Liver (tissue), 8 donors: ENCODE measurements at regions not wholly inside any gene's neighbourhood (a gene's known extent, or its start where the extent isn't known, plus 50 kb on each side); places are given as distances from the start of the nearest gene placed in this dataset.
A peak's percentile ranks its signal among the peaks of the same experiment; 100 is the strongest.

Source experiments
- DNase-seq: peaks from one replicate; pipeline ENCODE4 v3.0.0-alpha.2; 2017; ENCODE audit warnings: low spot score
- H3K27ac ChIP-seq, 2 donors: one replicate each; pipeline ENCODE4 v1.7.0; 2013; ENCODE audit warnings: inconsistent platforms in 2 of 2, low read length in 2 of 2, control low read depth in 1 of 2, low read depth in 1 of 2, mild to moderate bottlenecking in 1 of 2
- H3K27me3 ChIP-seq, 4 donors: one replicate each; pipeline versions ENCODE4 v1.6.1 to v1.7.0; 2013; ENCODE audit warnings: low read length in 3 of 4, inconsistent platforms in 1 of 4, mild to moderate bottlenecking in 1 of 4, moderate library complexity in 1 of 4; ENCODE audit not compliant: control insufficient read depth in 4 of 4, insufficient read depth in 4 of 4
- H3K36me3 ChIP-seq, 4 donors: one replicate each; pipeline versions ENCODE4 v1.6.1 to v1.7.0; 2013; ENCODE audit warnings: low read length in 3 of 4, mild to moderate bottlenecking in 3 of 4, low read depth in 1 of 4, moderate library complexity in 1 of 4; ENCODE audit not compliant: control insufficient read depth in 4 of 4, insufficient read depth in 3 of 4
- H3K4me1 ChIP-seq, 4 donors: one replicate each; pipeline versions ENCODE4 v1.6.1 to v1.7.0; 2013; ENCODE audit warnings: low read length in 3 of 4, mild to moderate bottlenecking in 3 of 4, moderate library complexity in 1 of 4; ENCODE audit not compliant: control insufficient read depth in 4 of 4, insufficient read depth in 4 of 4
- H3K4me3 ChIP-seq, 3 donors: one replicate each; pipeline versions ENCODE4 v1.6.1 to v1.7.0; 2013; ENCODE audit warnings: low read length in 3 of 3, control low read depth in 1 of 3, low read depth in 1 of 3, mild to moderate bottlenecking in 1 of 3
- H3K9ac ChIP-seq, 2 donors: one replicate each; pipeline ENCODE4 v1.7.0; 2013; ENCODE audit warnings: low read length in 2 of 2, mild to moderate bottlenecking in 2 of 2, moderate library complexity in 2 of 2, control low read depth in 1 of 2, low read depth in 1 of 2
- H3K9me3 ChIP-seq, 4 donors: one replicate each; pipeline versions ENCODE4 v1.6.1 to v1.7.0; 2013; ENCODE audit warnings: low read length in 3 of 4; ENCODE audit not compliant: control insufficient read depth in 4 of 4
- EGR1 ChIP-seq, 2 donors: IDR thresholded peaks; 2 replicates each; pipeline ENCODE4 v1.6.1; 2016 to 2018; ENCODE audit warnings: antibody characterized with exemption in 2 of 2, low read depth in 2 of 2
- FOXA2 ChIP-seq: IDR thresholded peaks from 2 replicates; pipeline ENCODE4 v1.6.1; 2016; ENCODE audit warnings: antibody characterized with exemption
- GABPA ChIP-seq, 2 donors: IDR thresholded peaks in 1 of 2; conservative IDR thresholded peaks in 1 of 2; 2 replicates each; pipeline ENCODE4 v1.6.1; 2016; ENCODE audit warnings: antibody characterized with exemption in 2 of 2, mild to moderate bottlenecking in 1 of 2, moderate library complexity in 1 of 2
- HNF4A ChIP-seq, 2 donors: conservative IDR thresholded peaks; 2 replicates each; pipeline ENCODE4 v1.6.1; 2016; ENCODE audit warnings: antibody characterized with exemption in 2 of 2, mild to moderate bottlenecking in 2 of 2
- NR2F2 ChIP-seq: IDR thresholded peaks from 2 replicates; pipeline ENCODE4 v1.6.1; 2016; ENCODE audit warnings: antibody characterized with exemption
- RAD21 ChIP-seq, 2 donors: IDR thresholded peaks; 2 replicates each; pipeline ENCODE4 v1.6.1; 2016; ENCODE audit warnings: antibody characterized with exemption in 2 of 2, mild to moderate bottlenecking in 2 of 2
- RXRA ChIP-seq, 2 donors: IDR thresholded peaks; 2 replicates each; pipeline ENCODE4 v1.6.1; 2017 to 2018; ENCODE audit warnings: antibody characterized with exemption in 2 of 2, mild to moderate bottlenecking in 1 of 2
- SP1 ChIP-seq: IDR thresholded peaks from 2 replicates; pipeline ENCODE4 v1.6.1; 2018; ENCODE audit warnings: antibody characterized with exemption, mild to moderate bottlenecking
- YY1 ChIP-seq: IDR thresholded peaks from 2 replicates; pipeline ENCODE4 v1.6.1; 2016; ENCODE audit warnings: antibody characterized with exemption, mild to moderate bottlenecking
- whole genome bisulfite sequencing: extraction: QIAGEN DNeasy Blood & Tissue Kit; methylation state at CpG from one replicate; pipeline ENCODE4 v1.1.7; 2013; 5-methylcytosine and 5-hydroxymethylcytosine counted together
- TF ChIP-seq, protein P1 (sequence below): IDR thresholded peaks from 2 replicates; pipeline ENCODE4 v1.6.1; 2016; ENCODE audit warnings: antibody characterized with exemption, mild to moderate bottlenecking
- TF ChIP-seq, protein P2 (sequence below): fragments of 150-350 bp; IDR thresholded peaks from 2 replicates; pipeline ENCODE4 v1.5.1; 2017; ENCODE audit warnings: improper control_type of control experiment, low read depth, low read length; ENCODE audit not compliant: missing input control
- TF ChIP-seq, protein P3 (sequence below): IDR thresholded peaks from 2 replicates; pipeline ENCODE4 v1.6.1; 2016; ENCODE audit warnings: antibody characterized with exemption
- TF ChIP-seq, protein P4 (sequence below): IDR thresholded peaks from 2 replicates; pipeline ENCODE4 v1.6.1; 2016; ENCODE audit warnings: antibody characterized with exemption
- TF ChIP-seq, protein P5 (sequence below): IDR thresholded peaks from 2 replicates; pipeline ENCODE4 v1.6.1; 2016; ENCODE audit warnings: antibody characterized with exemption
- donor health status: healthy.
- donor health status: healthy.
- donor health status: healthy.
- donor health status: healthy.
- donor health status: healthy.

DNA sequence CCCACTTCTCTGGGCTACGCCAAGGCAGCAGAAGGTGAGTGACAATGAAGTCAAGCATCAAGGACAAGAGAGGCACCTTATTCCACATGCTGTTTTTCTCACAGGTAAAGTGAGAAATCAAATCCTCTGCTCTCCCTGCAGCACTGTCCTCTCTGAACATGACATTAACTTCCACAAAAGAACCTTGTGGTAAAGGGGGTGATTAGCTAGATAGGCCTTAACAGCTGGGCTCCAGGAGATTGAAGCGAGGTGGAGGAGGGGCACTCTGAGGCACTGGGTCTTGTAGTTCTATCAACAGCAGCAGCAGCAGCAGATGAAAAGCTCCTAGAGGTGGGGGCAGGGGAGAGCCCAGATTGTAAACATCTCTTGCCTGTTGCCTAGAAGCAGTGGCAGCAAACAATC, 96.8 kb upstream of the CXXC4 start (continued):
- TF ChIP-seq, protein P1, sequence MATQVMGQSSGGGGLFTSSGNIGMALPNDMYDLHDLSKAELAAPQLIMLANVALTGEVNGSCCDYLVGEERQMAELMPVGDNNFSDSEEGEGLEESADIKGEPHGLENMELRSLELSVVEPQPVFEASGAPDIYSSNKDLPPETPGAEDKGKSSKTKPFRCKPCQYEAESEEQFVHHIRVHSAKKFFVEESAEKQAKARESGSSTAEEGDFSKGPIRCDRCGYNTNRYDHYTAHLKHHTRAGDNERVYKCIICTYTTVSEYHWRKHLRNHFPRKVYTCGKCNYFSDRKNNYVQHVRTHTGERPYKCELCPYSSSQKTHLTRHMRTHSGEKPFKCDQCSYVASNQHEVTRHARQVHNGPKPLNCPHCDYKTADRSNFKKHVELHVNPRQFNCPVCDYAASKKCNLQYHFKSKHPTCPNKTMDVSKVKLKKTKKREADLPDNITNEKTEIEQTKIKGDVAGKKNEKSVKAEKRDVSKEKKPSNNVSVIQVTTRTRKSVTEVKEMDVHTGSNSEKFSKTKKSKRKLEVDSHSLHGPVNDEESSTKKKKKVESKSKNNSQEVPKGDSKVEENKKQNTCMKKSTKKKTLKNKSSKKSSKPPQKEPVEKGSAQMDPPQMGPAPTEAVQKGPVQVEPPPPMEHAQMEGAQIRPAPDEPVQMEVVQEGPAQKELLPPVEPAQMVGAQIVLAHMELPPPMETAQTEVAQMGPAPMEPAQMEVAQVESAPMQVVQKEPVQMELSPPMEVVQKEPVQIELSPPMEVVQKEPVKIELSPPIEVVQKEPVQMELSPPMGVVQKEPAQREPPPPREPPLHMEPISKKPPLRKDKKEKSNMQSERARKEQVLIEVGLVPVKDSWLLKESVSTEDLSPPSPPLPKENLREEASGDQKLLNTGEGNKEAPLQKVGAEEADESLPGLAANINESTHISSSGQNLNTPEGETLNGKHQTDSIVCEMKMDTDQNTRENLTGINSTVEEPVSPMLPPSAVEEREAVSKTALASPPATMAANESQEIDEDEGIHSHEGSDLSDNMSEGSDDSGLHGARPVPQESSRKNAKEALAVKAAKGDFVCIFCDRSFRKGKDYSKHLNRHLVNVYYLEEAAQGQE: no peak
- TF ChIP-seq EGR1 (IDR thresholded peaks at IDR 0.05; ENCODE audit: low read depth in 2 of 2): no peak
- no peak for TF ChIP-seq HNF4A (conservative IDR thresholded peaks at IDR 0.05)
- TF ChIP-seq YY1: no peak

DNA sequence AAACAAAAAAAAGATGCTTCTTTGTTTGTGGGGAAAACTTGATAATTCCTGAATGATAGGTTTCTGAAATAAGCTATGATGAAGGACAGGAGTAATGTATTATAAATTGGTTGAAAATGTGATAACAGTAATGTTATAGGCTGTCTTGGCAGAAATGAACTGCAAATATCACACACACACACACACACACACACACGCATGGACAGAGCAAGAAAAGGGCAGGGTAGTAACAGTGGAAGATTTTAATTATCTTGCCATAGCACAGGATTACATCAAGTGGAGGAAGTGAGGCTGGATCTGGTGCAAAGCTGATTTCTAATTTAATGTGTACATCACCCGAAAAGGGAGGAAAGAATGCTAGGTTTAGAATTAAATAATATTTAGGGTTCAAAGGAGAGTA, 97.5 kb upstream of the CXXC4 start:
- WGBS: 79% methylated on average over 2 of the region's 2 CpGs
- Histone ChIP-seq H3K9me3 (no peaks in the 10 kb centered on the region), H3K9ac (no peak overlapping the region), H3K27ac (no peak overlapping the region), H3K27me3 (no peaks in the 10 kb centered on the region), H3K36me3 (no peaks in the 10 kb centered on the region), H3K4me3 (no peak overlapping the region), H3K4me1 (peaks cover 0 to 2% (median under 1%) of the 10 kb centered on the region in 4 donors)
- no peak for DNase-seq
- TF ChIP-seq HNF4A (conservative IDR thresholded peaks at IDR 0.05): no peak
- TF ChIP-seq, protein P2, sequence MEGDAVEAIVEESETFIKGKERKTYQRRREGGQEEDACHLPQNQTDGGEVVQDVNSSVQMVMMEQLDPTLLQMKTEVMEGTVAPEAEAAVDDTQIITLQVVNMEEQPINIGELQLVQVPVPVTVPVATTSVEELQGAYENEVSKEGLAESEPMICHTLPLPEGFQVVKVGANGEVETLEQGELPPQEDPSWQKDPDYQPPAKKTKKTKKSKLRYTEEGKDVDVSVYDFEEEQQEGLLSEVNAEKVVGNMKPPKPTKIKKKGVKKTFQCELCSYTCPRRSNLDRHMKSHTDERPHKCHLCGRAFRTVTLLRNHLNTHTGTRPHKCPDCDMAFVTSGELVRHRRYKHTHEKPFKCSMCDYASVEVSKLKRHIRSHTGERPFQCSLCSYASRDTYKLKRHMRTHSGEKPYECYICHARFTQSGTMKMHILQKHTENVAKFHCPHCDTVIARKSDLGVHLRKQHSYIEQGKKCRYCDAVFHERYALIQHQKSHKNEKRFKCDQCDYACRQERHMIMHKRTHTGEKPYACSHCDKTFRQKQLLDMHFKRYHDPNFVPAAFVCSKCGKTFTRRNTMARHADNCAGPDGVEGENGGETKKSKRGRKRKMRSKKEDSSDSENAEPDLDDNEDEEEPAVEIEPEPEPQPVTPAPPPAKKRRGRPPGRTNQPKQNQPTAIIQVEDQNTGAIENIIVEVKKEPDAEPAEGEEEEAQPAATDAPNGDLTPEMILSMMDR: no peak
- TF ChIP-seq FOXA2: no peak
- TF ChIP-seq RXRA (IDR thresholded peaks at IDR 0.05): no peak
- no peak for TF ChIP-seq GABPA (IDR thresholded peaks at IDR 0.05 in 1 of 2, conservative IDR thresholded peaks at IDR 0.05 in 1 of 2)

DNA sequence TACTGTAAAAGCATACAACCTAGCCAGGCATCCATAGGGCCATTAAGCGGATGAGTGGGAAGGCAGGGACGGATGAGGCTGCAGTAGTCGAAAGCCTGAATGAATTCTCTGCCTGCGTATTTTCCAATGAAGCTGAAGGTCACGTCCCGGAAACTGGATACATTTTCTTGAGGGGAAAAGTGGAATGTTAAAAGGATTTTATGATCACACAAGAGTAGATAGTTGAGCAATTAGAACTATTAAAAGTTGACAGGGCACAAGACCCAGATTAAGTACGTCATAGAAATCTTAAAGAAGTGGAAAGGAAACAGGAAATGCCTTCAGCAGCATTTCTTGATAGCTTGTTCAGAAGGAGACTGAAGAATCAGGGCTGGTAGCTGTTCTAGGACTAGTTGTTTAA, 98.3 kb upstream of the CXXC4 start:
- DNase-seq: no peak
- no peaks in the 10 kb centered on the region for H3K27me3 ChIP-seq
- no peak overlapping the region for H3K4me3 ChIP-seq
- H3K4me1 ChIP-seq: peaks cover 0 to 2% (median under 1%) of the 10 kb centered on the region in 4 donors
- no peaks in the 10 kb centered on the region for H3K9me3 ChIP-seq
- H3K27ac ChIP-seq: no peak overlapping the region
- no peak overlapping the region for H3K9ac ChIP-seq
- H3K36me3 ChIP-seq: no peaks in the 10 kb centered on the region
- WGBS: 73% methylated on average over 7 of the region's 7 CpGs
- no peak for TF ChIP-seq HNF4A (conservative IDR thresholded peaks at IDR 0.05)
- TF ChIP-seq, protein P3, sequence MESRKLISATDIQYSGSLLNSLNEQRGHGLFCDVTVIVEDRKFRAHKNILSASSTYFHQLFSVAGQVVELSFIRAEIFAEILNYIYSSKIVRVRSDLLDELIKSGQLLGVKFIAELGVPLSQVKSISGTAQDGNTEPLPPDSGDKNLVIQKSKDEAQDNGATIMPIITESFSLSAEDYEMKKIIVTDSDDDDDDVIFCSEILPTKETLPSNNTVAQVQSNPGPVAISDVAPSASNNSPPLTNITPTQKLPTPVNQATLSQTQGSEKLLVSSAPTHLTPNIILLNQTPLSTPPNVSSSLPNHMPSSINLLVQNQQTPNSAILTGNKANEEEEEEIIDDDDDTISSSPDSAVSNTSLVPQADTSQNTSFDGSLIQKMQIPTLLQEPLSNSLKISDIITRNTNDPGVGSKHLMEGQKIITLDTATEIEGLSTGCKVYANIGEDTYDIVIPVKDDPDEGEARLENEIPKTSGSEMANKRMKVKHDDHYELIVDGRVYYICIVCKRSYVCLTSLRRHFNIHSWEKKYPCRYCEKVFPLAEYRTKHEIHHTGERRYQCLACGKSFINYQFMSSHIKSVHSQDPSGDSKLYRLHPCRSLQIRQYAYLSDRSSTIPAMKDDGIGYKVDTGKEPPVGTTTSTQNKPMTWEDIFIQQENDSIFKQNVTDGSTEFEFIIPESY: no peak
- no peak for TF ChIP-seq RXRA (IDR thresholded peaks at IDR 0.05)
- no peak for TF ChIP-seq EGR1 (IDR thresholded peaks at IDR 0.05; ENCODE audit: low read depth in 2 of 2)
- TF ChIP-seq RAD21 (IDR thresholded peaks at IDR 0.05): no peak
- no peak for TF ChIP-seq YY1
- TF ChIP-seq SP1: peak; percentile 13
- TF ChIP-seq, protein P4, sequence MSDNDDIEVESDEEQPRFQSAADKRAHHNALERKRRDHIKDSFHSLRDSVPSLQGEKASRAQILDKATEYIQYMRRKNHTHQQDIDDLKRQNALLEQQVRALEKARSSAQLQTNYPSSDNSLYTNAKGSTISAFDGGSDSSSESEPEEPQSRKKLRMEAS: no peak
- TF ChIP-seq GABPA (IDR thresholded peaks at IDR 0.05 in 1 of 2, conservative IDR thresholded peaks at IDR 0.05 in 1 of 2): peak in 1 of 2 donors; percentile 19
- TF ChIP-seq NR2F2: peak; percentile 66
- TF ChIP-seq, protein P5, sequence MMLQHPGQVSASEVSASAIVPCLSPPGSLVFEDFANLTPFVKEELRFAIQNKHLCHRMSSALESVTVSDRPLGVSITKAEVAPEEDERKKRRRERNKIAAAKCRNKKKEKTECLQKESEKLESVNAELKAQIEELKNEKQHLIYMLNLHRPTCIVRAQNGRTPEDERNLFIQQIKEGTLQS: no peak
